Activated naive CD4-positive, alpha-beta T cell treated with anti-CD3 and anti-CD28 coated beads for 36 hours (primary cell): ENCODE measurements at regions not wholly inside any gene's neighbourhood (a gene's known extent, or its start where the extent isn't known, plus 50 kb on each side); places are given as distances from the start of the nearest gene placed in this dataset.
"Not testable (repeated sequence)": the region's sequence is repeated elsewhere in the genome, so short reads cannot be mapped to it uniquely, and the experiment has no call there.

Experiments used
- CTCF ChIA-PET: fragments of 350-600 bp; sonication (Branson Sonifier 250); formaldehyde crosslinking; loops from one replicate; lab custom pipeline; 2021; ENCODE audit warnings: antibody characterized with exemption; lab: Charles Lee
- DNase-seq: peaks from one replicate; pipeline ENCODE4 v3.0.0-alpha.2; 2020
- H3K27ac Mint-ChIP-seq: one replicate; pipeline ENCODE4 v1.8.0; 2021; ENCODE audit warnings: mild to moderate bottlenecking, mixed read lengths
- H3K27me3 Mint-ChIP-seq: one replicate; pipeline ENCODE4 v1.8.0; 2021; ENCODE audit warnings: low read depth, mixed read lengths
- H3K36me3 Mint-ChIP-seq: one replicate; pipeline ENCODE4 v1.8.0; 2021; ENCODE audit warnings: low read depth, mixed read lengths
- H3K4me1 Mint-ChIP-seq: one replicate; pipeline ENCODE4 v1.8.0; 2021; ENCODE audit warnings: low read depth, mixed read lengths
- H3K4me3 Mint-ChIP-seq: one replicate; pipeline ENCODE4 v1.8.0; 2021; ENCODE audit warnings: mild to moderate bottlenecking, moderate library complexity, mixed read lengths
- H3K9me3 Mint-ChIP-seq: one replicate; pipeline ENCODE4 v1.8.0; 2021; ENCODE audit warnings: mixed read lengths
- intact Hi-C: fragments of 100-400 bp; cut with micrococcal nuclease; formaldehyde crosslinking; loops from one replicate; pipeline ENCODE4 v1.15.1; 2023

- Mint-ChIP-seq H3K27ac (no peak overlapping the region), H3K4me1 (no peaks in the 10 kb centered on the region), H3K4me3 (no peak overlapping the region), H3K9me3 (peaks cover 21% of the 10 kb centered on the region), H3K36me3 (no peaks in the 10 kb centered on the region), H3K27me3 (no peaks in the 10 kb centered on the region)
- CTCF ChIA-PET = interaction anchor here (1.1 kb wide), 1 partner anchor 40 kb away, joined by 4 read pairs; no protein-coding TSS in a partner anchor
- no peak for DNase-seq
- intact Hi-C loops = no loop called here
Observed at GRCh38 chr4:1589098-1589497, 95.0 kb downstream of the FAM53A start.

DNA sequence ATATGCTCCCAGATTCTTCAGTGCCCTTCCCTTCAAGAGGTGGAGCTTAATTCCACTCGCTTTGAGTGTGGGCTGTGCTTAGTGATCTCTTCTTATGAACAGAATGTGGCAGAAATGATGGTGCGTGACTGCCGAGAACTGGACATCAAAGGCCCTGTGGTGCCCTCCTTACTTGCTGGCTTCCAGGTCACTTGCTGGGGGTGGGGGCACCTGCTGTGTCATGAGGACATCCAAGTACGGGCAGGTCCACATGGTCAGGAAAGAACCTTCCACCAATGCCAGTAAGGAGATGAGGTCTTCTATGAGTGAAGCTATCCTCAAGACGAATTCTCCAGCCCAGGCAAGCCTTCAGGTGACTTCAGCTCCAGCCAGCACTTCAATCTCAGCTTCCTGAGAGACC lies 95.8 kb downstream of the FAM53A start:
- Mint-ChIP-seq H3K4me1 (no peaks in the 10 kb centered on the region), H3K27ac (no peak overlapping the region), H3K4me3 (no peak overlapping the region), H3K36me3 (no peaks in the 10 kb centered on the region), H3K9me3 (peaks cover 21% of the 10 kb centered on the region), H3K27me3 (no peaks in the 10 kb centered on the region)
- no peak for DNase-seq
- intact Hi-C loops = no loop called here
- CTCF ChIA-PET = interaction anchor here (1.1 kb wide), 1 partner anchor 41 kb away, joined by 4 read pairs; no protein-coding TSS in a partner anchor

DNA sequence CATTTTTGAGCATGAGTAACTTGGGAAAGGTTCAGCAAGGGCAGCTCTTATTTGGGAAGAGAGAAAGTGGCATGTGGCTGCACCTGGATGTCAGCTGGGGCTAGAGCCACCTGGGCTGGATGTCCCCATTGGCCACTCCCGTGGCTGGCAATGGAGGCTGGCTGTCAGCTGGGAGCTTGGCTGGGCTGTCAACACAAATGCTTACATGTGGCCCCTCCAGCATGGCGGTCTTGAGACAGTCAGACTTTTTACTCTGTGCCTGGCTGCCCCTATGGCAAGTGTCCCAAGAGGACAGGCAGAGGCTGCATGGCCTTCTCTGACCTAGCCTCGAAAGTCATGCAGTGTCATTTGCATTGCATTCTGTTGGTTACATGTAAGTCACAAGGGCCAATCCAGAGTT lies 99.6 kb downstream of the FAM53A start:
- CTCF ChIA-PET = no interaction called here
- Mint-ChIP-seq H3K27ac (no peak overlapping the region), H3K4me1 (peaks cover 4% of the 10 kb centered on the region), H3K4me3 (no peak overlapping the region), H3K36me3 (no peaks in the 10 kb centered on the region), H3K9me3 (peaks cover 12% of the 10 kb centered on the region), H3K27me3 (no peaks in the 10 kb centered on the region)
- intact Hi-C loops = loop anchor here (5.0 kb wide), 1 partner anchor 128 kb away; the partner anchor contains the start of gene SLBP
- DNase-seq = no peak

GRCh38 chr4:1583859-1584258 lies 100.3 kb downstream of the FAM53A start:
- Mint-ChIP-seq H3K4me1 (peaks cover 4% of the 10 kb centered on the region), H3K36me3 (no peaks in the 10 kb centered on the region), H3K9me3 (peaks cover 9% of the 10 kb centered on the region), H3K27ac (no peak overlapping the region), H3K4me3 (no peak overlapping the region), H3K27me3 (no peaks in the 10 kb centered on the region)
- no peak for DNase-seq
- CTCF ChIA-PET = no interaction called here
- intact Hi-C loops = loop anchor here (5.0 kb wide), 1 partner anchor 128 kb away; the partner anchor contains the start of gene SLBP

- Mint-ChIP-seq H3K4me3 (no peak overlapping the region), H3K9me3 (peaks cover 2% of the 10 kb centered on the region), H3K36me3 (no peaks in the 10 kb centered on the region), H3K27ac (no peak overlapping the region), H3K4me1 (peaks cover 4% of the 10 kb centered on the region), H3K27me3 (no peaks in the 10 kb centered on the region)
- DNase-seq = no peak
- CTCF ChIA-PET = no interaction called here
- intact Hi-C loops = loop anchor here (5.0 kb wide), 1 partner anchor 129 kb away; the partner anchor contains the start of gene SLBP
Observed at GRCh38 chr4:1583051-1583785, 100.9 kb downstream of the FAM53A start.

DNA sequence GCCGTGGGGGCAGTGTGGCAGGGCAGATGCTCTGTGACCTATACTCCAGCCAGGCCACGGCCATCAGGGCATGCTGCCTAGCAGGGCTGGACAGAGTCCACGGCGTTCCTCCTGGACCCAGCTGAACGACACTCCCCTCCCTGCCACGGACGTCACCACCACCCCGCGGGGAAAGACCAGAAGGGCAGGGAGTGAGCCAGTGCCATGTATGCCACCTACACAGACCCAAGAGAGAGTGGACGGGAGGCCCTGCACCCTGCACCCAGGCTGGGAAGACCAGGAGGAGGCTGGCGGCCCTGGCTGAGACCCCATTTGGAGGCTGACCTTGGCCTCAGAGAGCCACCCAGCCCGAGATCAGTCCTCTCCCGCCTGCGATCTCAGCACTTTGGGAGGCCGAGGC lies 101.9 kb downstream of the FAM53A start:
- Mint-ChIP-seq H3K36me3 (no peaks in the 10 kb centered on the region), H3K4me3 (no peak overlapping the region), H3K4me1 (peaks cover 4% of the 10 kb centered on the region), H3K9me3 (no peaks in the 10 kb centered on the region), H3K27ac (no peak overlapping the region), H3K27me3 (no peaks in the 10 kb centered on the region)
- intact Hi-C loops = loop anchor here (5.0 kb wide), 1 partner anchor 130 kb away; the partner anchor contains the start of gene SLBP
- CTCF ChIA-PET = no interaction called here
- DNase-seq = no peak

GRCh38 chr4:1581164-1581894 lies 102.8 kb downstream of the FAM53A start:
- peak overlapping the region; percentile 8 for H3K27ac Mint-ChIP-seq
- CTCF ChIA-PET, H3K4me3 Mint-ChIP-seq, H3K9me3 Mint-ChIP-seq, H3K27me3 Mint-ChIP-seq, H3K4me1 Mint-ChIP-seq, H3K36me3 Mint-ChIP-seq: not testable (repeated sequence)
- peak; percentile 86 for DNase-seq
- intact Hi-C loops = loop anchor here (2.0 to 5.0 kb wide), 2 partner anchors 103 to 131 kb away; partner anchors contain the start of genes FAM53A and SLBP

- H3K27me3 Mint-ChIP-seq, H3K27ac Mint-ChIP-seq, H3K4me1 Mint-ChIP-seq, H3K4me3 Mint-ChIP-seq, H3K36me3 Mint-ChIP-seq, H3K9me3 Mint-ChIP-seq, CTCF ChIA-PET, DNase-seq: not testable (repeated sequence)
- intact Hi-C loops = loop anchor here (2.0 to 5.0 kb wide), 2 partner anchors 104 to 132 kb away; partner anchors contain the start of genes FAM53A and SLBP
Observed at GRCh38 chr4:1580692-1581012, 103.5 kb downstream of the FAM53A start.

GRCh38 chr4:1579901-1580691 lies 104.0 kb downstream of the FAM53A start:
- Mint-ChIP-seq H3K9me3 (no peaks in the 10 kb centered on the region), H3K27me3 (no peaks in the 10 kb centered on the region), H3K4me1 (peaks cover 4% of the 10 kb centered on the region), H3K27ac (no peak overlapping the region), H3K36me3 (no peaks in the 10 kb centered on the region), H3K4me3 (peak overlapping the region; percentile 64)
- intact Hi-C loops = loop anchor here (2.0 to 5.0 kb wide), 2 partner anchors 105 to 132 kb away; partner anchors contain the start of genes FAM53A and SLBP
- CTCF ChIA-PET = no interaction called here
- peak; percentile 89 for DNase-seq

DNA sequence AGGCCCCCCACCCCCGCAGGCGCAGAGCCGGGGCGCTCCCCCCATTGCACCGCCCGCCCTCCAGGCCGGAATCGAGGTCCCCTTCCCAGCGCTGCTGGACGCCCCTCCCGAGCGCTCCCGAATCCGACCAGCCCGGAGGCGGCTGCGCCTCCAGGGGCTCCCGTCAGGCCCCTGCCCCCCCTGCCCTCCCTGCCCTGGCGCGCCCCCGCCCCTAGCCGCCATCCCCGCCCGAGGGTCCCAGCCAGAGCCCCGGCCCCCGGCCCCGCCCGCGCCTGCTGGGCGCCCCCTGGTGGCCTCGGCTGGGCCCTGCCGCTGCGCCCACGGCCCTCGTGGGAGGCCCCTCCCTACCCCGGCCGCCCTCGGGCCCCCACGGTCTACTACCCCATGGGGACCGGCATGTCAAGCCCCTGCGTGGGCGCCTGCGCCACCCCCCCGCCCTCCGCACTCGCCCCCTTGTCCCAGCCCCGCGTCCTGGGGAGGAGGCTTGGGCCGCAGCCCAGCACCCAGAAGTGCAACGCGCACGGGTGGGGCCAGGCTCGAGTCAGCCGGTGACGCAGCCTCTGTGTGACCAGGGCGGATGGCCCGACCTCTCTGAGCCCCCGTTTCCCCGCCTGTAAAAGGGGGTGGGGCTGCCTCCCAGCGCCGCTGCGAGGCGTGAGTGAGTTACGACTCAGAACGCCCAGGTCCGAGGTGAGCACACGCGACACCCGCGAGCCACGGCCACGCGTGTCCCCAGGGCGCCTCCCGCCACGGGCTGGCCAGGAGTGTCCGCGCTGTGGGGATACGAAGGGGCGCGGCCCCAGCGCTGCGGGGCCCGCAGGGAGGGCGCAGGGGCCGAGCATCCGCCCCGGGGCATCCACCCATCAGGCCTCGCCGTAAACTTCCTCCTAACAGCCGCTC lies 104.9 kb downstream of the FAM53A start:
- no peaks in the 10 kb centered on the region for H3K36me3 Mint-ChIP-seq
- no peaks in the 10 kb centered on the region for H3K9me3 Mint-ChIP-seq
- intact Hi-C loops = no loop called here
- no peaks in the 10 kb centered on the region for H3K27me3 Mint-ChIP-seq
- CTCF ChIA-PET = no interaction called here
- H3K4me1 Mint-ChIP-seq = peaks cover 4% of the 10 kb centered on the region
- peak overlapping the region; percentile 54 for H3K4me3 Mint-ChIP-seq
- peak; percentile 70 for DNase-seq
- H3K27ac Mint-ChIP-seq = no peak overlapping the region

GRCh38 chr4:1578251-1578773 lies 105.8 kb downstream of the FAM53A start:
- Mint-ChIP-seq H3K36me3 (no peaks in the 10 kb centered on the region), H3K4me1 (peaks cover 4% of the 10 kb centered on the region), H3K27me3 (no peaks in the 10 kb centered on the region), H3K9me3 (no peaks in the 10 kb centered on the region), H3K27ac (no peak overlapping the region), H3K4me3 (peak overlapping the region; percentile 21)
- CTCF ChIA-PET = no interaction called here
- no peak for DNase-seq
- intact Hi-C loops = no loop called here
